ENCODE measurements at regions not wholly inside any gene's neighbourhood (a gene's known extent, or its start where the extent isn't known, plus 50 kb on each side); places are given as distances from the start of the nearest gene placed in this dataset.

DNA sequence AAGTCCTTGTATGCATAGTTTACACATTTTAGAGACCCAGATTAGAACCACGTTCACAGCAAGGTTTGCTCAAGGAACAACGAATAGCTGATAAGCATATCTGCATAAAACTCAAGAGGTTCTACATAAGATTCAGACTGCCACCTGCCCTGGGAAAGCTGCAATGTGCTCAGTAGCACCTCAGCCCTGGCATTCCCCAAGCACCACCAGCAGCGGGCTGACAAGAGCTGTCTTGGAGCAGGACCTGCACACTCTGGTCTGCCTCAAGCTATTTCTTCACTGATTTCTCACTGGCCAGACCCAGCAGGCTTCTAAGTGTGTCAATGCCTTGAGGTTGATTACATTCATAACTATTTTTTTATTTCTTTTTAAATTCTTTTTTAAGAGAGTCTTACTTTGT, 65.8 kb upstream of the UQCRFS1 start:
- Mint-ChIP-seq H3K36me3 (no peaks in the 10 kb centered on the region), H3K9me3 (no peaks in the 10 kb centered on the region), H3K27me3 (peaks cover 11% of the 10 kb centered on the region), H3K27ac (no peak overlapping the region), H3K4me1 (peaks cover 10% of the 10 kb centered on the region), H3K4me3 (no peak overlapping the region)
- CTCF ChIA-PET: interaction anchor here (0.9 kb wide), 2 partner anchors 15 to 18 kb away, joined by 3 to 4 read pairs; no protein-coding TSS in a partner anchor
- DNase-seq: no peak

DNA sequence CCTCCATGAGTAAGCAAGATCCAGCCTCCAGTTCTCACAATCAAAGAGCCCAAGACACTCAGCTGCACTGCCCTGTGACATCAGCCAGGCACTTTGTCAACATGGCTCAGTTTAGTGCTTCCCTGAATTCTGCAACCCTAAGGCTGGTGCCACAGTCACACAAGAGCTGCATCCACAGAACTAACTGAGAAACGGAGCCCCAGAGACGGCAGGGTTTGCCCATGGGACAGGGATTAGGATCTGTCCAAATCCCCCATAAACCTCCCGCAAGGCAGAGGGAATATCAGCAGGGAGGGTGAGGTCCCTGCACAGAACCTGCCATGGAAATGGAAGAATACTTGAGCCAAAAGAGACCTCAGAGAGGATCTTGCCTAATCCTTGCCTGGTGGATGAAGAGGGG, 70.4 kb upstream of the UQCRFS1 start:
- peaks cover 12% of the 10 kb centered on the region for H3K27me3 Mint-ChIP-seq

GRCh38 chr19:29285187-29285687, 72.3 kb upstream of the UQCRFS1 start:
- H3K9me3 Mint-ChIP-seq: no peaks in the 10 kb centered on the region
- no peaks in the 10 kb centered on the region for H3K36me3 Mint-ChIP-seq
- H3K27me3 Mint-ChIP-seq: peaks cover 18% of the 10 kb centered on the region
- H3K4me3 Mint-ChIP-seq: no peak overlapping the region
- H3K4me1 Mint-ChIP-seq: no peaks in the 10 kb centered on the region
- H3K27ac Mint-ChIP-seq: no peak overlapping the region
- CTCF ChIA-PET: no interaction called here
- no peak for DNase-seq

More for the DNA sequence above, 70.4 kb upstream of the UQCRFS1 start:
- Mint-ChIP-seq H3K27ac (no peak overlapping the region), H3K4me1 (no peaks in the 10 kb centered on the region), H3K36me3 (no peaks in the 10 kb centered on the region), H3K4me3 (no peak overlapping the region), H3K9me3 (no peaks in the 10 kb centered on the region)
- CTCF ChIA-PET: interaction anchor here (1.7 kb wide), 1 partner anchor 20 kb away, joined by 4 read pairs; no protein-coding TSS in a partner anchor
- DNase-seq: no peak

DNA sequence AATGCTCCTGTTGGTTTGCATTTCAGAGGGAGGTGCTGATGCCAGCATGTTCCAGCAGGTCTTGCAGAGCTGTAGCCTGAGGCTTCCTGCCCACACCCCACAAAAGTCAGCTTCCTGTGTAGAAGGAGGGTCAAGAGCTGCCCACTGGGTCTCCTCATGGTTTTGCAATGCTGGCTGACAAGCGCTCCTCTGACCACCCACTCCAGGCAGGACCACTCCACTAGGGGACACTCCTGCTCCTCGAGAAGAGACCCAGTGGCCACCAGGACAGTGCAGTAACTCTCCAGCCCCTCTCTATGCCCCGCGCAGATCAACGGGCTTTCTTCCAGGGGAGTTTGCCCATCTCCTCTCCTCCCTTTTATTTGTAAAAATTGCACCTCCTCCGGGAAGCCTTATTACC, 72.9 kb upstream of the UQCRFS1 start:
- DNase-seq: no peak
- CTCF ChIA-PET: no interaction called here

GRCh38 chr19:29287061-29287460, 74.1 kb upstream of the UQCRFS1 start:
- Mint-ChIP-seq H3K36me3 (no peaks in the 10 kb centered on the region), H3K27me3 (peaks cover 25% of the 10 kb centered on the region), H3K9me3 (no peaks in the 10 kb centered on the region), H3K27ac (no peak overlapping the region), H3K4me3 (no peak overlapping the region), H3K4me1 (no peaks in the 10 kb centered on the region)
- CTCF ChIA-PET: no interaction called here
- no peak for DNase-seq

More for the DNA sequence above, 72.9 kb upstream of the UQCRFS1 start:
- Mint-ChIP-seq H3K4me1 (no peaks in the 10 kb centered on the region), H3K36me3 (no peaks in the 10 kb centered on the region), H3K4me3 (no peak overlapping the region), H3K27ac (no peak overlapping the region), H3K27me3 (peaks cover 18% of the 10 kb centered on the region), H3K9me3 (no peaks in the 10 kb centered on the region)

DNA sequence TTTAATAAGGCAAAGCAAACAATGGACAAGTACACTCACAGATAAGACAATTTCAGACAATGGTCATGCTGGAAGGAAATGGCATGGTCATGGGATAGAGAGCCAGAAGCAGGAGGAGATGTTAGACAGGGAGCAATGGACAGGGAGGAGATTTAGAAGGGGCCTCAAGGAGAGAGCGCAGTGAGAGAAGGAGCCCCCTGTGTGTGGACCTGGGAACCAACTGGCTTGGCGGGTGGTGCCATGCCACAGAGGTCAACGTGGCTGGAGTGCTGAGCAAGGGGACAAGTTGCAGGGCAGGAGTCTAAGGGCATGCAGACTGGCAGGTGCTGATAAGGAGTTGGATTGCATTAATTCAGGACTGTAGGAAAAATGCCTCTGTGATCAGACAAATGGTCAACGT, 75.3 kb upstream of the UQCRFS1 start:
- Mint-ChIP-seq H3K4me3 (no peak overlapping the region), H3K4me1 (no peaks in the 10 kb centered on the region), H3K36me3 (no peaks in the 10 kb centered on the region), H3K27me3 (peaks cover 21% of the 10 kb centered on the region), H3K27ac (no peak overlapping the region), H3K9me3 (no peaks in the 10 kb centered on the region)
- CTCF ChIA-PET: interaction anchor here (1.3 kb wide), 1 partner anchor 25 kb away, joined by 5 read pairs; no protein-coding TSS in a partner anchor
- no peak for DNase-seq

DNA sequence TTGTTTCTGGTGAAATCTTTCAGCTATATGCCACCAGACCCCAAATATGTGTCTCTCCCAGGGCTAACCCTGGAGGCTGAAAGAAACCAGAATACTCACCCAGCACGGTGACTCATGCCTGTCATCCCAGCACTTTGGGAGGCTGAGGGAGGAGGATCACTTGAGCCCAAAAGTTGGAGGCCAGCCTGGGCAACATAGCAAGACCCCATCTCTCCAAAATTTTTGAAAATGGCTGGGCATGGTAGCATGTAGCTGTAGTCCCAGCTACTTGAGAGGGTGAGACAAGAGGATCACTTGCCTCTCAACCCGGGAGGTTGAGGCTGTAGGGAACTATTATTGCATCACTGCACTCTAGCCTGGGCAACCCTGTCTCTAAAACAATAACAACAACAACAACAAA, 76.1 kb upstream of the UQCRFS1 start:
- CTCF ChIA-PET: interaction anchor here (1.3 kb wide), 1 partner anchor 26 kb away, joined by 5 read pairs; no protein-coding TSS in a partner anchor

DNA sequence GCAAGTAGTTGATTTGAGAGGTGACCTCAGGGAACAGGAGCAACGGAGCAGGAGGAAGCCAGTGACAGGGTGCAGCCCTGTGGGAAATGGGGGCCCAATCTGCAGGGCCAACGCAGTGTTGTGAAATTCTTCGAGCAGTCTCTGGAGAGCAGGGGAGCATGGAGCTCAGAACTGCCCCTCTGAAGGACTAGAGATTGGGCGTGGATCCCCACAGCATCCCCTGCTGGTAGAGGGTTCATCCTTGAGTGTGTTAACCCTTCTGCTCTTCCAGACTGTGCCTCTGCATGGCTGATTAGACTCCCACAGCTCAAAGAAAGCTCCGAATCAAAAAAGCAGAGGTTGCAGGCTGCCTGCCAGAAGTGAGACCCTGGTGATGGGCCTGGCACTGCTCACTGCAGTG, 77.9 kb upstream of the UQCRFS1 start:
- H3K4me1 Mint-ChIP-seq: no peaks in the 10 kb centered on the region
- DNase-seq: no peak
- no peaks in the 10 kb centered on the region for H3K36me3 Mint-ChIP-seq
- peaks cover 15% of the 10 kb centered on the region for H3K27me3 Mint-ChIP-seq
- no peaks in the 10 kb centered on the region for H3K9me3 Mint-ChIP-seq
- no peak overlapping the region for H3K4me3 Mint-ChIP-seq
- no peak overlapping the region for H3K27ac Mint-ChIP-seq
- CTCF ChIA-PET: no interaction called here

More for the DNA sequence above, 76.1 kb upstream of the UQCRFS1 start:
- Mint-ChIP-seq H3K4me3 (no peak overlapping the region), H3K27ac (no peak overlapping the region), H3K4me1 (no peaks in the 10 kb centered on the region), H3K27me3 (peaks cover 15% of the 10 kb centered on the region), H3K9me3 (no peaks in the 10 kb centered on the region), H3K36me3 (no peaks in the 10 kb centered on the region)
- no peak for DNase-seq

DNA sequence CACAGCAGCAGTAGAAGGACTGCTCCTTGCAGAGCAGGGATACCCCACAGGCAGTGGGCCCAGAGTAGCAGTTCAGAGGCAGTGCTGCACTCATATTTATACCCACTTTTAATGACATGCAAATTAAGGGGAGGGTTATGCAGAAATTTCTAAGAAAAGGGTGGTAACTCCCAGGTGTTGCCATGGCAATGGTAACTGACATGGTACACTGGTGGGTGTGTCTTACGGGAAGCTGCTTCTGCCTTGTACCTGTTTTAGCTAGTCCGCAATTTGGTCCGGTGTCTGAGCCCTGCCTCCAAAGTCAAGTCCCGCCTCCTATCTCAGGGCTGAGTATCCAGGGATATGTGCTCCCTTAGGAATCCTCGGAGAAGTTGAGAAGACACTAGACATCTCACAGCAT, 79.2 kb upstream of the UQCRFS1 start:
- Mint-ChIP-seq H3K4me1 (no peaks in the 10 kb centered on the region), H3K27me3 (peaks cover 15% of the 10 kb centered on the region), H3K9me3 (no peaks in the 10 kb centered on the region), H3K4me3 (no peak overlapping the region), H3K27ac (no peak overlapping the region), H3K36me3 (no peaks in the 10 kb centered on the region)
- no peak for DNase-seq
- CTCF ChIA-PET: interaction anchor here (0.6 kb wide), 1 partner anchor 514 kb away, joined by 3 read pairs; no protein-coding TSS in a partner anchor

- Mint-ChIP-seq H3K27ac (no peak overlapping the region), H3K4me1 (no peaks in the 10 kb centered on the region), H3K36me3 (no peaks in the 10 kb centered on the region), H3K4me3 (no peak overlapping the region), H3K9me3 (no peaks in the 10 kb centered on the region), H3K27me3 (peaks cover 15% of the 10 kb centered on the region)
- DNase-seq: no peak
- CTCF ChIA-PET: interaction anchor here (0.6 kb wide), 1 partner anchor 514 kb away, joined by 3 read pairs; no protein-coding TSS in a partner anchor
Measured at GRCh38 chr19:29292562-29292961, 79.6 kb upstream of the UQCRFS1 start.

- no peak for DNase-seq
- H3K27me3 Mint-ChIP-seq: peaks cover 13% of the 10 kb centered on the region
- CTCF ChIA-PET: no interaction called here
Measured at GRCh38 chr19:29293292-29293691, 80.3 kb upstream of the UQCRFS1 start.

GRCh38 chr19:29293736-29294342, 80.9 kb upstream of the UQCRFS1 start:
- CTCF ChIA-PET: interaction anchor here (0.7 kb wide), 1 partner anchor 32 kb away, joined by 3 read pairs; no protein-coding TSS in a partner anchor
- H3K4me3 Mint-ChIP-seq: no peak overlapping the region
- DNase-seq: no peak

More at GRCh38 chr19:29293292-29293691, 80.3 kb upstream of the UQCRFS1 start:
- H3K4me3 Mint-ChIP-seq: no peak overlapping the region
- H3K4me1 Mint-ChIP-seq: no peaks in the 10 kb centered on the region
- H3K27ac Mint-ChIP-seq: no peak overlapping the region
- no peaks in the 10 kb centered on the region for H3K9me3 Mint-ChIP-seq
- no peaks in the 10 kb centered on the region for H3K36me3 Mint-ChIP-seq

DNA sequence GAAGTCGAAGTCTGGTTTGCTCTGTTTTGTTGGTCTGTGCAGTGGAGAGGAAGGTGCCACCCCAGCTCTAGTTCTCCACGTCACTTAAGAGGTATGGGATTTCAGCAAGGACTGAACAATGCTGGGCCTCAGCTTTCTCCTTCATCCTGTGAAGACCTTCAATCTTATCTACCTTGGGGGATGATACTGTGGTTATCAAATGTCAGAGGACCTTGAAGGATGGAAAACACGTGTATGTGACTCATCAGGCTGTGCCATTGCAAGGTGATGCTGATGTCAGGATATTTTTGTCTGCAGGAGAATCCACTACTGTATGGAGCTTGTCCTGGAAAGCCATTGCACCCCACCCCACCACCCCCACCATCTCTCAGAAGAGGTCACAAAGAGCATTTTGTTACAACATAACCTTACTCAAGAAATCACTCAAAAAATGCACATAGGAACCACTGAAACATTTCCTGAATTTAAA, 81.4 kb upstream of the UQCRFS1 start:
- peaks cover 10% of the 10 kb centered on the region for H3K27me3 Mint-ChIP-seq
- CTCF ChIA-PET: interaction anchor here (0.7 kb wide), 1 partner anchor 33 kb away, joined by 3 read pairs; no protein-coding TSS in a partner anchor

More at GRCh38 chr19:29293736-29294342, 80.9 kb upstream of the UQCRFS1 start:
- Mint-ChIP-seq H3K4me1 (no peaks in the 10 kb centered on the region), H3K9me3 (no peaks in the 10 kb centered on the region), H3K36me3 (no peaks in the 10 kb centered on the region), H3K27ac (no peak overlapping the region), H3K27me3 (peaks cover 10% of the 10 kb centered on the region)

GRCh38 chr19:29295285-29295684, 82.3 kb upstream of the UQCRFS1 start:
- DNase-seq: no peak
- Mint-ChIP-seq H3K4me1 (no peaks in the 10 kb centered on the region), H3K9me3 (no peaks in the 10 kb centered on the region), H3K4me3 (no peak overlapping the region), H3K27me3 (peaks cover 6% of the 10 kb centered on the region), H3K36me3 (no peaks in the 10 kb centered on the region), H3K27ac (no peak overlapping the region)
- CTCF ChIA-PET: no interaction called here

More for the DNA sequence above, 81.4 kb upstream of the UQCRFS1 start:
- Mint-ChIP-seq H3K36me3 (no peaks in the 10 kb centered on the region), H3K27ac (no peak overlapping the region), H3K4me1 (no peaks in the 10 kb centered on the region), H3K9me3 (no peaks in the 10 kb centered on the region), H3K4me3 (no peak overlapping the region)
- no peak for DNase-seq

DNA sequence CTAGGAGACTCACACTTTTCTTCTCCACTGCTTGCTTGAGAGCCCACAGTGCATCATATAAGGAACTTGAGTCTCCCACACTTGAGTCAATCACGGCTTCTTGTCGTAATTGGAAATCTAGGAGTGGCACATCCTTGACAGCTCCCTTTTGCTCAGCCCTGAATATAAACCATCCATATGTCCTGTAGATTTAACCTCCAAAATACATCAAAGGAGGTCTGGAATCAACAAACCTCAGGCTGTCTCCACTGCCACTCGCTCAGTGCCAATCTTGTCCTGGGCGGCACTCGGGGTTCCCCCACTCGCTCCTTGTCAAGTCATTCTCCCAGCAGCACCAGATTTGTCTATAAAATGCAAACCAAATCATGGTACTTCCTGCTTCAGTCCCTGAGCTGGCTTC, 84.4 kb upstream of the UQCRFS1 start:
- CTCF ChIA-PET: no interaction called here
- Mint-ChIP-seq H3K4me3 (no peak overlapping the region), H3K4me1 (no peaks in the 10 kb centered on the region), H3K36me3 (no peaks in the 10 kb centered on the region), H3K27me3 (peaks cover 4% of the 10 kb centered on the region), H3K27ac (no peak overlapping the region), H3K9me3 (no peaks in the 10 kb centered on the region)
- no peak for DNase-seq
